Neutrophil (primary cell): ENCODE measurements at regions not wholly inside any gene's neighbourhood (a gene's known extent, or its start where the extent isn't known, plus 50 kb on each side); places are given as distances from the start of the nearest gene placed in this dataset.

ENCODE experiments used
- H3K27ac ChIP-seq: fragments of 200-600 bp; sonication (generic); 2 replicates; pipeline ENCODE4 v1.5.1; 2016; ENCODE audit warnings: mild to moderate bottlenecking, moderate library complexity
- H3K27me3 ChIP-seq: fragments of 200-600 bp; sonication (generic); 2 replicates; pipeline ENCODE4 v1.6.0; 2016; ENCODE audit warnings: mild to moderate bottlenecking
- H3K36me3 ChIP-seq: fragments of 200-600 bp; sonication (generic); 2 replicates; pipeline ENCODE4 v1.5.1; 2017
- H3K4me1 ChIP-seq, 2 experiments: fragments of 200-600 bp in 1 of 2; sonication (generic) in 1 of 2; 1 replicate in 1 of 2; 2 replicates in 1 of 2; pipeline versions ENCODE4 v1.5.1 to v1.6.1; 2013 to 2016; ENCODE audit warnings: low read depth in 1 of 2, low read length in 1 of 2, mild to moderate bottlenecking in 1 of 2, moderate library complexity in 1 of 2; ENCODE audit not compliant: control insufficient read depth in 1 of 2, insufficient read depth in 1 of 2
- H3K4me3 ChIP-seq, 2 experiments: fragments of 200-600 bp in 1 of 2; sonication (generic) in 1 of 2; 1 replicate in 1 of 2; 2 replicates in 1 of 2; pipeline ENCODE4 v1.5.1; 2013 to 2016; ENCODE audit warnings: low read depth in 1 of 2, low read length in 1 of 2, mild to moderate bottlenecking in 1 of 2, moderate library complexity in 1 of 2
- H3K9me3 ChIP-seq: fragments of 200-600 bp; sonication (generic); 2 replicates; pipeline ENCODE4 v1.5.1; 2016
- TF ChIP-seq, protein P1 (sequence below): fragments of 200-600 bp; sonication (generic); IDR thresholded peaks from 2 replicates; pipeline ENCODE4 v1.5.1; 2016; ENCODE audit warnings: antibody characterized with exemption

GRCh38 chr2:381941-382727 lies 94.2 kb upstream of the ALKAL2 start:
- Histone ChIP-seq H3K9me3 (no peaks in the 10 kb centered on the region), H3K27me3 (no peaks in the 10 kb centered on the region), H3K27ac (no peak overlapping the region), H3K36me3 (no peaks in the 10 kb centered on the region), H3K4me3 (no peak overlapping the region), H3K4me1 (no peaks in the 10 kb centered on the region)
- TF ChIP-seq, protein P1, sequence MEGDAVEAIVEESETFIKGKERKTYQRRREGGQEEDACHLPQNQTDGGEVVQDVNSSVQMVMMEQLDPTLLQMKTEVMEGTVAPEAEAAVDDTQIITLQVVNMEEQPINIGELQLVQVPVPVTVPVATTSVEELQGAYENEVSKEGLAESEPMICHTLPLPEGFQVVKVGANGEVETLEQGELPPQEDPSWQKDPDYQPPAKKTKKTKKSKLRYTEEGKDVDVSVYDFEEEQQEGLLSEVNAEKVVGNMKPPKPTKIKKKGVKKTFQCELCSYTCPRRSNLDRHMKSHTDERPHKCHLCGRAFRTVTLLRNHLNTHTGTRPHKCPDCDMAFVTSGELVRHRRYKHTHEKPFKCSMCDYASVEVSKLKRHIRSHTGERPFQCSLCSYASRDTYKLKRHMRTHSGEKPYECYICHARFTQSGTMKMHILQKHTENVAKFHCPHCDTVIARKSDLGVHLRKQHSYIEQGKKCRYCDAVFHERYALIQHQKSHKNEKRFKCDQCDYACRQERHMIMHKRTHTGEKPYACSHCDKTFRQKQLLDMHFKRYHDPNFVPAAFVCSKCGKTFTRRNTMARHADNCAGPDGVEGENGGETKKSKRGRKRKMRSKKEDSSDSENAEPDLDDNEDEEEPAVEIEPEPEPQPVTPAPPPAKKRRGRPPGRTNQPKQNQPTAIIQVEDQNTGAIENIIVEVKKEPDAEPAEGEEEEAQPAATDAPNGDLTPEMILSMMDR, result no peak

DNA sequence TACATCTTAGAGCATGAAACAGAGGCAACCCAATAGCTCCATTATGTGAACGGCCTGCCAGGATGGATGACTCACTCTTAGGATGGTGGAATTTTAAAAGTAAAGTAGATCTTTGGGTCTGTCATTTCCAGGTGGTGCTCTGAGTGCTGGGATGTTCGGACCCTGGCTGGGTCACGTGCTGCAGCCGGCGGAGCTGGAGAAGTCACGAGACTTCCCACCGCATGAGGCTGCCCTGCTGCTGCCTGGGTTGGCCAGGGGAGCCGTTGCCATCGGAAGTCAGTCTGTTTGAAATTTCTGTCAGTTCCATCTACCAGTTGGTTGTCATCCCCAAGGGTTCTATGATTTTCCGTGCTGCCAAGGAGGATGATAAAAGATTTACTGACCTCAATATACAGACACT lies 93.3 kb upstream of the ALKAL2 start:
- Histone ChIP-seq H3K4me3 (no peak overlapping the region), H3K4me1 (no peaks in the 10 kb centered on the region), H3K9me3 (no peaks in the 10 kb centered on the region), H3K27ac (no peak overlapping the region), H3K27me3 (no peaks in the 10 kb centered on the region), H3K36me3 (no peaks in the 10 kb centered on the region)
- TF ChIP-seq, protein P1, result no peak

GRCh38 chr2:380772-381171 lies 92.9 kb upstream of the ALKAL2 start:
- Histone ChIP-seq H3K4me3 (no peak overlapping the region), H3K27me3 (no peaks in the 10 kb centered on the region)

GRCh38 chr2:380221-380620 lies 92.3 kb upstream of the ALKAL2 start:
- H3K9me3 ChIP-seq, result no peaks in the 10 kb centered on the region
- no peaks in the 10 kb centered on the region for H3K36me3 ChIP-seq
- H3K27me3 ChIP-seq, result no peaks in the 10 kb centered on the region
- TF ChIP-seq, protein P1, result no peak
- no peaks in the 10 kb centered on the region for H3K4me1 ChIP-seq
- no peak overlapping the region for H3K27ac ChIP-seq
- no peak overlapping the region for H3K4me3 ChIP-seq

More at GRCh38 chr2:380772-381171, 92.9 kb upstream of the ALKAL2 start:
- no peaks in the 10 kb centered on the region for H3K9me3 ChIP-seq
- no peaks in the 10 kb centered on the region for H3K4me1 ChIP-seq
- TF ChIP-seq, protein P1, result no peak
- no peak overlapping the region for H3K27ac ChIP-seq
- no peaks in the 10 kb centered on the region for H3K36me3 ChIP-seq

GRCh38 chr2:379778-380177 lies 91.9 kb upstream of the ALKAL2 start:
- Histone ChIP-seq H3K4me3 (no peak overlapping the region), H3K9me3 (no peaks in the 10 kb centered on the region), H3K4me1 (no peaks in the 10 kb centered on the region), H3K27me3 (no peaks in the 10 kb centered on the region), H3K27ac (no peak overlapping the region), H3K36me3 (no peaks in the 10 kb centered on the region)
- TF ChIP-seq, protein P1, result no peak
